ENCODE measurements at regions not wholly inside any gene's neighbourhood (a gene's known extent, or its start where the extent isn't known, plus 50 kb on each side); places are given as distances from the start of the nearest gene placed in this dataset.

DNA sequence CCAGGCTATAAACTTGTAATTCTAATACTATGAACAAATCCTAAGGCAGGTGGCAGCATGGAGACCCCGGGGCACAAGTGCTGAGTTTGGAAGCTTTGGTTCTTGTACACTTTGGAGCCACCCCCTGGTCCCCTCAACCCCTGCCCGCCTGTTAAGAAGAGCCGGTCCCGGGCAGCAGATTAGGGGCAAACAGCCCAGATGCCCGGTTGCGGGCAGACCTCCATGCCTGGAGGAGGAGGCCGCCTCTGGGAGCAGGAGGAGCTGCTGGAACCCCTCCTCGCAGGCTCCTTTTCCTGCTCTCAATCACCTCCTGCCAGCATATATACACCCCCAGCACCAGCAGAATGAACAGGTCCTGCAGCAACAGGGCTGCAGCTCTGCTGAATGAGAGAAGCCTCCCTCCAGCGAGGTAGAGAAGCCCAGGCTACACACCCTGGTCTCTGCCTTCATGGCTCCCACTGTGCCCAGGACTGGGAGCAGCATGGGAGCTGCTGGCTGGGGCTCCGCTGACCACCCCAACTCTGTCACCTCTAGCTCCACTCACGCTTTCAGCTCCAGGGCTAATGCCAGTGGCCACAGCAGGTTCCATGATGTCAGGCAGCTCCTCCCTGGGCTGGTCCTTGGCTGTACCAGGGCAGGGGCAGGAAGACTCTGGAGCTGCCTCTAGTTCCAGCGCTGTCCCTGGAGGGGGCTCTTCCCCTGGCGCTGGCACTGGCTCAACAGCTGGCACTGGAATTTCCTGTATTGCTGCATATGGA is 1713.5 kb upstream of the ACO1 start:
- Histone ChIP-seq H3K4me3 (replicated peaks in 1 of 3; ENCODE audit: insufficient read depth in 1 of 3, low read depth in 1 of 3, low read length in 3 of 3) (no peak overlapping the region), H3K79me2 (ENCODE audit: control insufficient read depth, insufficient read depth, low read length) (no peaks in the 10 kb centered on the region), H3K36me3 (ENCODE audit: control insufficient read depth in 2 of 2, extremely low read depth in 1 of 2, insufficient read depth in 2 of 2, low read length in 2 of 2) (no peaks in the 10 kb centered on the region), H3K27ac (ENCODE audit: insufficient read depth, low read depth, low read length) (no peak overlapping the region), H3K9me3 (replicated peaks; ENCODE audit: control insufficient read depth, insufficient read depth, low read length) (peaks cover 7% of the 10 kb centered on the region), H3K4me2 (ENCODE audit: insufficient read depth, low read length) (no peak overlapping the region), H4K20me1 (replicated peaks; ENCODE audit: control insufficient read depth, extremely low read depth, insufficient read depth, low read length) (no peaks in the 10 kb centered on the region), H2AFZ (ENCODE audit: low read depth, low read length) (no peak overlapping the region), H3K27me3 (ENCODE audit: control insufficient read depth in 2 of 2, insufficient read depth in 2 of 2, low read length in 2 of 2) (no peaks in the 10 kb centered on the region), H3K9me1 (replicated peaks; ENCODE audit: control insufficient read depth, extremely low read depth, insufficient read depth, low read length) (no peaks in the 10 kb centered on the region), H3K4me1 (ENCODE audit: control insufficient read depth, extremely low read depth, insufficient read depth, low read length) (no peaks in the 10 kb centered on the region), H3K9ac (replicated peaks; ENCODE audit: extremely low read depth, insufficient read depth, low read length) (no peak overlapping the region)
- no TSS peak for BruUV-seq (replicated peaks)
- CTCF ChIA-PET: no interaction called here
- FAIRE-seq (no peak), DNase-seq (ENCODE audit: low read depth, low spot score) (no peak)
- TF ChIP-seq, protein P1, sequence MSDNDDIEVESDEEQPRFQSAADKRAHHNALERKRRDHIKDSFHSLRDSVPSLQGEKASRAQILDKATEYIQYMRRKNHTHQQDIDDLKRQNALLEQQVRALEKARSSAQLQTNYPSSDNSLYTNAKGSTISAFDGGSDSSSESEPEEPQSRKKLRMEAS (IDR thresholded peaks at IDR 0.05; ENCODE audit: insufficient read depth, insufficient read length): no peak
- TF ChIP-seq, protein P2, sequence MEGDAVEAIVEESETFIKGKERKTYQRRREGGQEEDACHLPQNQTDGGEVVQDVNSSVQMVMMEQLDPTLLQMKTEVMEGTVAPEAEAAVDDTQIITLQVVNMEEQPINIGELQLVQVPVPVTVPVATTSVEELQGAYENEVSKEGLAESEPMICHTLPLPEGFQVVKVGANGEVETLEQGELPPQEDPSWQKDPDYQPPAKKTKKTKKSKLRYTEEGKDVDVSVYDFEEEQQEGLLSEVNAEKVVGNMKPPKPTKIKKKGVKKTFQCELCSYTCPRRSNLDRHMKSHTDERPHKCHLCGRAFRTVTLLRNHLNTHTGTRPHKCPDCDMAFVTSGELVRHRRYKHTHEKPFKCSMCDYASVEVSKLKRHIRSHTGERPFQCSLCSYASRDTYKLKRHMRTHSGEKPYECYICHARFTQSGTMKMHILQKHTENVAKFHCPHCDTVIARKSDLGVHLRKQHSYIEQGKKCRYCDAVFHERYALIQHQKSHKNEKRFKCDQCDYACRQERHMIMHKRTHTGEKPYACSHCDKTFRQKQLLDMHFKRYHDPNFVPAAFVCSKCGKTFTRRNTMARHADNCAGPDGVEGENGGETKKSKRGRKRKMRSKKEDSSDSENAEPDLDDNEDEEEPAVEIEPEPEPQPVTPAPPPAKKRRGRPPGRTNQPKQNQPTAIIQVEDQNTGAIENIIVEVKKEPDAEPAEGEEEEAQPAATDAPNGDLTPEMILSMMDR (IDR thresholded peaks at IDR 0.05; ENCODE audit: extremely low read depth in 1 of 2, insufficient read depth in 1 of 2, low read depth in 1 of 2, low read length in 2 of 2): no peak
- no peak for TF ChIP-seq JUN (IDR thresholded peaks at IDR 0.05; ENCODE audit: borderline replicate concordance, insufficient read depth, insufficient read length, low read depth)
- no peak for TF ChIP-seq EZH2 (IDR thresholded peaks at IDR 0.05; ENCODE audit: borderline replicate concordance, low read depth, low read length, severe bottlenecking)
- TF ChIP-seq GATA2 (IDR thresholded peaks at IDR 0.05; ENCODE audit: insufficient read depth, insufficient read length, low read depth, low read length): no peak
- TF ChIP-seq POLR2A (IDR thresholded peaks at IDR 0.05; ENCODE audit: low read depth, low read length): no peak
- TF ChIP-seq MYC (IDR thresholded peaks at IDR 0.05; ENCODE audit: low read depth, low read length): no peak
- TF ChIP-seq FOS (IDR thresholded peaks at IDR 0.05; ENCODE audit: borderline replicate concordance, insufficient read depth, low read length): no peak
- TF ChIP-seq POLR2AphosphoS5 (IDR thresholded peaks at IDR 0.05; ENCODE audit: insufficient read depth, low read depth, low read length): no peak
- intact Hi-C loops (cut with micrococcal nuclease): no loop called here
- dilution Hi-C loops (cut with MboI; ENCODE audit: extremely low pct_ligation_motif_present, low sequenced_read_pairs): no loop called here
- POLR2A ChIA-PET: no interaction called here
